ENCODE measurements at regions not wholly inside any gene's neighbourhood (a gene's known extent, or its start where the extent isn't known, plus 50 kb on each side); places are given as distances from the start of the nearest gene placed in this dataset.

DNA sequence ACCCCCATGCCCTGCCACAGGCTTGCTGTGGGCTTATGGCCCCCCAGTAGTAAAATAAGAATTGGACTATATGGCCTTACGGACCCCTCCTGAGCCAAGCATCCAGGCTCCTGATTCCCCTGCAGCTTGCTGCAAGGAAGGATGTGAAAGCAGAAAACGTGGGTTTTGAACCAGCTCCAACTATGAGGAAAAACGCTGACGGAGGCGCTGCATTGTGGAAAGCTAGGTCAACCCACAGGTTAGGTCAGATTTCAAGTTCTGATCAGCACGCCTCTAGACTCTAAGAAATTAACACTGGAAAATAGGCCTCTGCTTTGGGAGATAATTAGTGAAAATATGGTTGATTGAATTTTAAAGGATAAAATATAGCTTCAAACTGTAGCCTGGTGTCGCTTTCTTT lies 195.4 kb upstream of the HES1 start:
- Mint-ChIP-seq H3K9me3 (no peaks in the 10 kb centered on the region), H3K36me3 (ENCODE audit: insufficient read depth in 1 of 3, low read depth in 3 of 3) (no peaks in the 10 kb centered on the region), H3K4me1 (peaks cover 64 to 76% of the 10 kb centered on the region in 2 experiments), H3K4me3 (no peak overlapping the region), H3K27me3 (ENCODE audit: low read depth) (peaks cover 36% of the 10 kb centered on the region), H3K27ac (no peak overlapping the region)
- Histone ChIP-seq H3K27ac (ENCODE audit: insufficient read length, low read depth, low read length) (no peak overlapping the region), H4K5ac (ENCODE audit: insufficient read length, low read depth, low read length) (no peak overlapping the region), H2BK20ac (ENCODE audit: low read depth, low read length, poor library complexity, severe bottlenecking) (no peak overlapping the region), H2AK5ac (ENCODE audit: insufficient read length, low read length) (no peak overlapping the region), H2BK120ac (ENCODE audit: low read depth, low read length, poor library complexity, severe bottlenecking) (no peak overlapping the region), H3K9me3 (ENCODE audit: control insufficient read depth, low read depth, low read length) (no peaks in the 10 kb centered on the region), H4K20me1 (ENCODE audit: control insufficient read depth, insufficient read depth, insufficient read length) (no peaks in the 10 kb centered on the region), H3K4ac (ENCODE audit: low read depth, low read length) (no peak overlapping the region), H3K4me1 (ENCODE audit: insufficient read depth, low read length) (peaks cover 32% of the 10 kb centered on the region), H2AFZ (ENCODE audit: low read length) (no peak overlapping the region), H3K4me2 (ENCODE audit: insufficient read depth, insufficient read length, low read length) (no peak overlapping the region), H3K56ac (ENCODE audit: insufficient read length, low read depth, low read length) (no peak overlapping the region), H3T11ph (ENCODE audit: low read length) (no peak overlapping the region), H4K8ac (replicated peaks; ENCODE audit: insufficient read length, low read depth, low read length) (no peak overlapping the region), H3K79me1 (ENCODE audit: insufficient read depth, low read depth, low read length, poor library complexity, severe bottlenecking) (no peaks in the 10 kb centered on the region), H3K79me2 (ENCODE audit: insufficient read depth, low read length) (0 out of 2 replicates have a peak, but pooled peaks cover 2% of the 10 kb centered on the region), H2BK15ac (ENCODE audit: low read depth, low read length) (no peak overlapping the region), H3K23me2 (ENCODE audit: insufficient read length, low read depth, low read length, poor library complexity, severe bottlenecking) (peaks cover 3% of the 10 kb centered on the region), H3K9ac (ENCODE audit: extremely low read depth, insufficient read length, low read length) (no peak overlapping the region), H4K91ac (ENCODE audit: insufficient read length, low read depth, low read length) (no peak overlapping the region), H2BK12ac (ENCODE audit: insufficient read length, low read depth, low read length) (no peak overlapping the region), H3K23ac (ENCODE audit: insufficient read length, low read depth, low read length) (no peak overlapping the region), H3K18ac (ENCODE audit: insufficient read length, low read depth, low read length) (no peak overlapping the region), H2BK5ac (ENCODE audit: insufficient read length, low read length) (no peak overlapping the region), H3K14ac (ENCODE audit: insufficient read depth, low read length) (no peak overlapping the region), H3K27me3 (ENCODE audit: insufficient read depth, low read length) (peaks cover 5% of the 10 kb centered on the region)
- TF ChIP-seq, protein P1, sequence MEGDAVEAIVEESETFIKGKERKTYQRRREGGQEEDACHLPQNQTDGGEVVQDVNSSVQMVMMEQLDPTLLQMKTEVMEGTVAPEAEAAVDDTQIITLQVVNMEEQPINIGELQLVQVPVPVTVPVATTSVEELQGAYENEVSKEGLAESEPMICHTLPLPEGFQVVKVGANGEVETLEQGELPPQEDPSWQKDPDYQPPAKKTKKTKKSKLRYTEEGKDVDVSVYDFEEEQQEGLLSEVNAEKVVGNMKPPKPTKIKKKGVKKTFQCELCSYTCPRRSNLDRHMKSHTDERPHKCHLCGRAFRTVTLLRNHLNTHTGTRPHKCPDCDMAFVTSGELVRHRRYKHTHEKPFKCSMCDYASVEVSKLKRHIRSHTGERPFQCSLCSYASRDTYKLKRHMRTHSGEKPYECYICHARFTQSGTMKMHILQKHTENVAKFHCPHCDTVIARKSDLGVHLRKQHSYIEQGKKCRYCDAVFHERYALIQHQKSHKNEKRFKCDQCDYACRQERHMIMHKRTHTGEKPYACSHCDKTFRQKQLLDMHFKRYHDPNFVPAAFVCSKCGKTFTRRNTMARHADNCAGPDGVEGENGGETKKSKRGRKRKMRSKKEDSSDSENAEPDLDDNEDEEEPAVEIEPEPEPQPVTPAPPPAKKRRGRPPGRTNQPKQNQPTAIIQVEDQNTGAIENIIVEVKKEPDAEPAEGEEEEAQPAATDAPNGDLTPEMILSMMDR (conservative IDR thresholded peaks at IDR 0.05): no peak
- DNase-seq: no peak
- WGBS (ENCODE audit: extremely low coverage, insufficient read length, low lambda C conversion rate): no CpG with 5 or more reads among the region's 7 CpGs

All from H9 (cell line).